Astrocyte of the spinal cord (primary cell): ENCODE measurements at regions not wholly inside any gene's neighbourhood (a gene's known extent, or its start where the extent isn't known, plus 50 kb on each side); places are given as distances from the start of the nearest gene placed in this dataset.

Experiments used
- DNase-seq: peaks from one replicate; pipeline ENCODE4 v3.0.0; 2011; ENCODE audit warnings: low read depth, low spot score
- H3K4me3 ChIP-seq: 2 replicates; pipeline ENCODE4 v1.5.1; 2011; ENCODE audit warnings: low read depth, mild to moderate bottlenecking, low read length, moderate library complexity
- in situ Hi-C: cut with HindIII; loops from 2 replicates; pipeline ENCODE4 v1.10.0; 2017; ENCODE audit warnings: low sequenced_read_pairs
- TF ChIP-seq, protein P1 (sequence below): IDR thresholded peaks from 2 replicates; pipeline ENCODE4 v1.5.1; 2012; ENCODE audit warnings: low read depth, mild to moderate bottlenecking, low read length, inconsistent platforms

DNA sequence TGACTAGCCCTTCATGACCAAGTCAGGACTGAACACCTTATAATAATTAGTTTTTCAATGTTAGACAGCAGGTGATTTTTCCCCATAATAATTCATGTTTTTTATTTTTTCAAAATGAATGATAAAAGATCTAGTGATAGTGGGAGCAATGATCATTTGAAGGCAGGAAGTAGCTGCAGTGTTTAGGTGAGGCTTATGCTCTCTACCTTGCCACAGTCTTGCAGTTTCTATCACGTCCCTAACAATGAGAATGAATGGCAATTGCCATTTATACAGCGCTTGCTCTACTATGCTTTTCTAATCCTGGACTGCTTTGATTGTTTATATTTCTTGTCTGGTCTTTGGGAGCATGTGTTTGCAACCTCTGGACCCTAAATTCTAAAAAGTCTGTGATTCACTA is 367.8 kb upstream of the RIOK2 start:
- no peak for DNase-seq
- H3K4me3 ChIP-seq: no peak overlapping the region
- in situ Hi-C loops: no loop called here
- TF ChIP-seq, protein P1, sequence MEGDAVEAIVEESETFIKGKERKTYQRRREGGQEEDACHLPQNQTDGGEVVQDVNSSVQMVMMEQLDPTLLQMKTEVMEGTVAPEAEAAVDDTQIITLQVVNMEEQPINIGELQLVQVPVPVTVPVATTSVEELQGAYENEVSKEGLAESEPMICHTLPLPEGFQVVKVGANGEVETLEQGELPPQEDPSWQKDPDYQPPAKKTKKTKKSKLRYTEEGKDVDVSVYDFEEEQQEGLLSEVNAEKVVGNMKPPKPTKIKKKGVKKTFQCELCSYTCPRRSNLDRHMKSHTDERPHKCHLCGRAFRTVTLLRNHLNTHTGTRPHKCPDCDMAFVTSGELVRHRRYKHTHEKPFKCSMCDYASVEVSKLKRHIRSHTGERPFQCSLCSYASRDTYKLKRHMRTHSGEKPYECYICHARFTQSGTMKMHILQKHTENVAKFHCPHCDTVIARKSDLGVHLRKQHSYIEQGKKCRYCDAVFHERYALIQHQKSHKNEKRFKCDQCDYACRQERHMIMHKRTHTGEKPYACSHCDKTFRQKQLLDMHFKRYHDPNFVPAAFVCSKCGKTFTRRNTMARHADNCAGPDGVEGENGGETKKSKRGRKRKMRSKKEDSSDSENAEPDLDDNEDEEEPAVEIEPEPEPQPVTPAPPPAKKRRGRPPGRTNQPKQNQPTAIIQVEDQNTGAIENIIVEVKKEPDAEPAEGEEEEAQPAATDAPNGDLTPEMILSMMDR: no peak

DNA sequence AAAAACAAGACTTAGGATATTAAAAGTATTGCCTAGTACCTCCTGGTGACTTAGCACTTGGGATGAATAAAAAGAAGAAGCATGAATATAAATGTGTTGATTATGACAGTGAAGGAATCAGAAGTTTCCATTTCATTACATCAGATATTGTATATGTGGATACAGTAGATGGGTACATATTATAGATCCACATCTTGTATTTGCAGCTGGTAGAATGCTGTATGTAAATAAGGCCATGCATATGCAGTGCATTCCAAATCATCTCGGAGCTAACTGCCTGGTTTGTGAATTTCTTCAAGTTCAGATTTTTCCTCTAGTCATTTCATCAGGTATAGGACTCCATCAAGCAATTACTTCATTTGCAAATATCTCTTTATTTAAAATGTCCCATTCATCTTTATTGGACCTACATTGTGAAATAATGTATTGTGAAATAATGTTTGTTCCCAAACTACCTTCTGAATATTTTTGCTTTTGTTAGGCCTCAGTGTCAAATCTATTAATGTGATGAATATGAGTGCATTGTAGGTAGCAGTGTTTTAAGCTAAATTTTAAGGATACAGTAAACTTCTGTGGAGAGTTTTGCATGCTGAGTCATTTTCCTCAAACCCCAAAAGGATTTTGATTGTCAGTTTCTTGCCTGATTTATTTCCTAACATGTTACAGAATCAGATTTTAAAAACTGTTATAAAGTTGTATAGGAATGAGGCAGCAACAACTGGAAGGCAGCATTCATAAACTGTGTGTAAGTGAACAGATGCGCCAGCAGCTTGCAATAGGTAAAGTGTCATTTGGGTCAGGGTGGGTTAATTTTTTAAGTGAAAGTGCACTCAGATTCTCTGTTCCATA is 370.8 kb upstream of the RIOK2 start:
- TF ChIP-seq, protein P1: no peak
- in situ Hi-C loops: no loop called here
- DNase-seq: no peak
- H3K4me3 ChIP-seq: no peak overlapping the region

DNA sequence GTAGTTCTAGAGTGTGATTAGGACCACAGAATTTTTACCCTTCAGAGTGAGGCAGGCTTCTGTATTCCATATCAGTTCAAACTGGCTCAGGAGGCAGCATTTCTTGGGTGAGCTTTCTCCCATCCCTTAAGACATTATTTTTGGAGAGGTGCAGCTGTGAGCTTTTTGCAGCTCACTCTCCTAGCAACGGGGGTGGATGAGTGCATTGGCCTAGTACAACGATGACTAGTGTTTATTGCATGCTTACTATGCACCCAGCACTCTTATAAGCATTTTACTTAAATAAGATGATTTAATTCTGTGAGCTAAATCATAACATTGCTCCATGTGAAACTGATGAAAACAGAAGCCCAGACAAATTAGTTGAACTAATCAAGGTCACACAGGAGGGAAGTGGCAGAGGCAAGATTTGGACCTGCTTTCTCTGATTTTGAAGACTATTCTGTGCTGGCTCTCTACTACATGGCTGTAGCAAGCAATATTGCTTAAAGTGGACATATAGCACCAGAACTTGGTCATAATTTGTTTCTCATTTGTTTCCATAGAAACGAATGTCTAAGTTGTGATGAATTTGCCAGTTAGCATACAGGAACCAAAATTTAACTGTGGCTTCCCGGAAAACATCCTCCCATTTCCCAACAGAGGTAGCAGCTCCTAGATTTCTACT is 372.1 kb upstream of the RIOK2 start:
- TF ChIP-seq, protein P1: no peak
- no peak overlapping the region for H3K4me3 ChIP-seq
- DNase-seq: peak; percentile 33
- in situ Hi-C loops: no loop called here

DNA sequence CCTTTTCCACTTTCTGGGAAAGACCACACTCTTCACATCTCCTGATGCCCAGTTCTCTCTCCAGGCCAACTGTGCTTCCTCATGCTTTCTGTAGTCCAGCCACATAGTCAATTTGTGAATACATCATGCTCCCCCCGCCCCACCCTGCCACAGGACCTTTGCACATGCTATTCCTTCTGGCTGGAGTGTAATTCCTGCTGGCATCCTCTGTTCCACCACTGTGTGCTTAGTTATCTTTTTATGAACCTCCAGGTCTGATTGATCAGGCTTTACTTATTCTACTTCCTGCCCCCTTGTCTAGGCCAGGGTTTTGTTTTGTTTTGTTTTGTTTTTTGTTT is 372.6 kb upstream of the RIOK2 start:
- TF ChIP-seq, protein P1: no peak
- in situ Hi-C loops: no loop called here
- H3K4me3 ChIP-seq: no peak overlapping the region
- DNase-seq: no peak

DNA sequence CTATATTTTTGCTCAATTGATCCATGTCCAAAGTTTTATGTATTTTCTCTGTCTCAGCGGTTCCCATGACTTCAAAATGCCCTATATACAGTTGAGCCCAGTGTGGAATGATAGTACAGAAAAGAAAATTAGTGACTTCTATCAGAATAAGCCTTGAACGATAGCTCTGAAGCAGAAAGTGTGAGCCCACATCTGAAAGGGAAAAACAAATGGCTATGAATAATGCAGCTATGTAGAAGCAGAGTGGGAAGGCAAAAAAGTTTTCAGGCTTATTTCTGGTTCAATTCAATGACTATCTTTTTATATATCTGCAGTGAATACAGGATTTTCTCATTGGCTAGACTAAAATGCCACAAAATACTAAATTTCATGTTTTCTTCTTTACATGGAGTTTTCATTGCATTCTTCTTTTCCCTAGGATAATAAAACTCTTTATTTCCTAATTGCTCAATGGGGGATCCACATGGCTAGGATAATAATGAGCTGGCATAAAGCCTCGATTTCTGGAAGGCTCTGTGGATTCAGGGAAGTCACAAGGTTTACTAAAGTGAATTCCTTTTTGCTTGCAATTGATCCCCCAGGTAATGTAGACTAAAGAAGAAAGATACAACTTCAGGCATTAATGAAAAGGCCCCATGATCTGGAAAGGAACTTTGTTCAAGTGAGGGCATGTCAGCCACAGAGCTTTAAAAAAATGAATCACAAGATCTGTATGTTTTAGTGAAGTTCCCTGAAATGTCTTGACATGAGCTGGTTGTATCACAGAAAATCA is 377.0 kb upstream of the RIOK2 start:
- H3K4me3 ChIP-seq: no peak overlapping the region
- no peak for DNase-seq
- in situ Hi-C loops: no loop called here
- TF ChIP-seq, protein P1: no peak

DNA sequence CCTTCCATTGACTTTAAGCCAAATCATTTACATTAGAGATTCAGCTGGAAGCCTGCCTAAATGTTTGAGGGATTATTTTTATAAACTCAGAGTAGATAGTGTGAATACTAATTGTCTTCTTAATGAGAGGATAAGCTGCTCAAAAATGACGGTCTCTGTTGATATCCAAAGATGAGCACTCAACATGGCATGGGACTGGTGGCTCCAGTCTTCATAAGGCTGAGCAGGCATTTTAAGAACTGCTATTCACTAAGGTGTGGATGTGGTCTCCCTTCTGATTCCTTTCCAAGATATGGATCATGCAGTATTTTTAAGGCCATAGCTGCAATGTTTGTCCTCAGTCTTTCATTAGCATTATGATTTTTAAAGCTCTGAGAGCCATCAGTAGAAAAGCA is 377.5 kb upstream of the RIOK2 start:
- no peak overlapping the region for H3K4me3 ChIP-seq
- TF ChIP-seq, protein P1: no peak
- DNase-seq: no peak
- in situ Hi-C loops: no loop called here
